Epithelial cell of proximal tubule (primary cell): ENCODE measurements at regions not wholly inside any gene's neighbourhood (a gene's known extent, or its start where the extent isn't known, plus 50 kb on each side); places are given as distances from the start of the nearest gene placed in this dataset.
A peak's percentile ranks its signal among the peaks of the same experiment; 100 is the strongest.

ENCODE experiments used
- DNase-seq: peaks from one replicate; pipeline ENCODE4 v3.0.0-alpha.2; 2011; ENCODE audit warnings: low read depth
- H3K4me3 ChIP-seq: 2 replicates; pipeline ENCODE4 v1.5.1; 2011; ENCODE audit warnings: low read depth, mild to moderate bottlenecking, low read length
- TF ChIP-seq, protein P1 (sequence below): conservative IDR thresholded peaks from 2 replicates; pipeline ENCODE4 v1.5.1; 2012; ENCODE audit warnings: low read depth, mild to moderate bottlenecking, low read length

DNA sequence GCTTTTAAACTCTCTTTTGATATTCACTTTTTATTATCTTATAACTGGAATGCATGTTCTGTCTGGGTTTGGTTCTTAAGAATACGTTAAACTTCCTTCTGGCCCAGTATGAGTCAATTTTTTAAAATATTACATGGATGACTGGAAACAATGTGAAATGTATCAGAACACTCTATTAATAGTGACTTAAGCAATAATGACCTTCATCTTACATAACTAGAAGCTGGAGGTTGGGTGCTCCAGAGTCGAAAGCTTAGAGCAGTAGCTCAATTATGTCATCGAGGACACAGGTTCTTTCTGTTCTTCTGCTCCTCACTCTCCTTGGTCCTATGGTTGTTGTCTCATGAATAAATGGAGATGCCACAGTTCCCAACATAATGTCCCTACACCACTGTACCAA lies 91.6 kb upstream of the FOXD3 start:
- no peak overlapping the region for H3K4me3 ChIP-seq
- no peak for DNase-seq
- TF ChIP-seq, protein P1, sequence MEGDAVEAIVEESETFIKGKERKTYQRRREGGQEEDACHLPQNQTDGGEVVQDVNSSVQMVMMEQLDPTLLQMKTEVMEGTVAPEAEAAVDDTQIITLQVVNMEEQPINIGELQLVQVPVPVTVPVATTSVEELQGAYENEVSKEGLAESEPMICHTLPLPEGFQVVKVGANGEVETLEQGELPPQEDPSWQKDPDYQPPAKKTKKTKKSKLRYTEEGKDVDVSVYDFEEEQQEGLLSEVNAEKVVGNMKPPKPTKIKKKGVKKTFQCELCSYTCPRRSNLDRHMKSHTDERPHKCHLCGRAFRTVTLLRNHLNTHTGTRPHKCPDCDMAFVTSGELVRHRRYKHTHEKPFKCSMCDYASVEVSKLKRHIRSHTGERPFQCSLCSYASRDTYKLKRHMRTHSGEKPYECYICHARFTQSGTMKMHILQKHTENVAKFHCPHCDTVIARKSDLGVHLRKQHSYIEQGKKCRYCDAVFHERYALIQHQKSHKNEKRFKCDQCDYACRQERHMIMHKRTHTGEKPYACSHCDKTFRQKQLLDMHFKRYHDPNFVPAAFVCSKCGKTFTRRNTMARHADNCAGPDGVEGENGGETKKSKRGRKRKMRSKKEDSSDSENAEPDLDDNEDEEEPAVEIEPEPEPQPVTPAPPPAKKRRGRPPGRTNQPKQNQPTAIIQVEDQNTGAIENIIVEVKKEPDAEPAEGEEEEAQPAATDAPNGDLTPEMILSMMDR = no peak

GRCh38 chr1:63238721-63239120 lies 83.6 kb upstream of the FOXD3 start:
- DNase-seq = no peak
- TF ChIP-seq, protein P1 = no peak
- no peak overlapping the region for H3K4me3 ChIP-seq

- TF ChIP-seq, protein P1 = no peak
- H3K4me3 ChIP-seq = no peak overlapping the region
- no peak for DNase-seq
Measured at GRCh38 chr1:63245186-63245585, 77.2 kb upstream of the FOXD3 start.

- DNase-seq = no peak
- TF ChIP-seq, protein P1 = no peak
Measured at GRCh38 chr1:63248216-63248615, 74.2 kb upstream of the FOXD3 start.

GRCh38 chr1:63255153-63255552 lies 67.2 kb upstream of the FOXD3 start:
- TF ChIP-seq, protein P1 = no peak
- DNase-seq = peak; percentile 10
- H3K4me3 ChIP-seq = no peak overlapping the region

More at GRCh38 chr1:63248216-63248615, 74.2 kb upstream of the FOXD3 start:
- H3K4me3 ChIP-seq = no peak overlapping the region

DNA sequence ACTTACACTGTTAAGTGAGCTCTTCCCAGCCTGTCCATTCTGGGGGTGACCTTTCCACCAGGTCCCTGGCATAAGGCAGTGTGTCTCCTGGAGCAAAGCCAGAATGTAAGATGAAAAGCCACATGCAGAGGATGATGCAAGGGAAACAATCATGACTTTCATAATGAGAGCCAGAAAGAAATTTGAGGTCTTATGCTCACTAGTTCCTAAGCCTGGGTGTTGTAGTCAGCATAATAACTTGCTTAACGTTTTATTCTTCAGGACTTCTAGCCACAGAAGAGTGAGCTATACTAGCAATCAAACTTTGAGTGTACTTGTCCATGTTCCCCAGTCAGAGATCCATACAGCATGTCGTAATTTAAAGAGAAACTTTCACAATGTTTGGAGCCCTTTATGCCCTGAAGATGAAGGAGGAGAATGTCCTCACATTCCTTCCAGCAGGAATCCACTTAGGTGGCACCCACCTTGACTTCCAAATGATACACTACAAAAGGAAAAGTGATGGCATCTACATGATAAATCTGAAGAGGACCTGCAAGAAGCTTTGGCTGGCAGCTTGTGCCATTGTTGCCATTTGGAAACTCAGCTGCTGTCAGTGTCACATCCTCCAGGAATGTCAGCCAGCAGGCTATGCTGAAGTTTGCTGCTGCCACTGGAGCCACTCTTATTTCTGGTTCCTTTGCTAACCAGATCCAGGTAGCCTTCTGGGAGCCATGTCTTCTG lies 60.5 kb upstream of the FOXD3 start:
- no peak overlapping the region for H3K4me3 ChIP-seq
- DNase-seq = no peak
- TF ChIP-seq, protein P1 = no peak

DNA sequence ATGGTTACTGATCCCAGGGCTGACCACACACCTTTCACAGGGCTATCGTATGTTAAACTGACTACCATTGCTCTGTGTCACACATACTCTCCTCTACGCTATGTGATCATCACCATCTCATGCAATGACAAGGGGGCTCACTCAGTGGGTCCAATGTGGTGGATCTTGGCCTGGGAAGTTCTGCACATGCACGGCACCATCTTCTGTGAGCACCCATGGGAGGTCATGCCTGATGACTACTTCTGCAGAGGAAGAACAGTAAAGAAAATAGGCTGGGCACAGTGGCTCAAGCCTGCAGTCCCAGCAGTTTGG lies 60.0 kb upstream of the FOXD3 start:
- H3K4me3 ChIP-seq = no peak overlapping the region
- TF ChIP-seq, protein P1 = no peak
- no peak for DNase-seq
